DOHH2 (cell line): ENCODE measurements at regions not wholly inside any gene's neighbourhood (a gene's known extent, or its start where the extent isn't known, plus 50 kb on each side); places are given as distances from the start of the nearest gene placed in this dataset.

Experiments
- EZH2phosphoT487 ChIP-seq: fragments of 200-600 bp; sonication (generic); IDR thresholded peaks from 2 replicates; pipeline ENCODE4 v1.6.1; 2017; ENCODE audit warnings: borderline replicate concordance, mild to moderate bottlenecking, antibody characterized with exemption, low read length, moderate library complexity, mixed read lengths
- TF ChIP-seq, protein P1 (sequence below): fragments of 200-600 bp; sonication (generic); IDR thresholded peaks from one replicate; pipeline ENCODE4 v1.5.1; 2014; ENCODE audit warnings: antibody characterized with exemption, mild to moderate bottlenecking, low read depth, low read length; ENCODE audit not compliant: poor library complexity, severe bottlenecking

DNA sequence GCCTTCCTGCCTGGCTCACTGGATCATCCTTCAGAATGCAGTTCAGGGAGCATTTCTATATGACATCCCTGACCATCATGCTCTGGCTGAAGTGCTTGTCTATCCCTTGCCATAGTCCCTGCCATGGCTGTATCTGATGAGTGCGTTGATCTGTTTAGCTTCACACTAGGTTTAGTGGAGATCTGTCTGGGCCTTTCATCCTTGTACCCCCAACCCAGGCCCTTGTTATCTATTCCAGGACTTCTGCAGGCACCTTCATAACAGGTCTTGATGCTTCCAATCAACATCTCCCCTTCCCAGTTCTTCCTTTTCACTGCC, 102.4 kb downstream of the QRSL1 start:
- TF ChIP-seq, protein P1, sequence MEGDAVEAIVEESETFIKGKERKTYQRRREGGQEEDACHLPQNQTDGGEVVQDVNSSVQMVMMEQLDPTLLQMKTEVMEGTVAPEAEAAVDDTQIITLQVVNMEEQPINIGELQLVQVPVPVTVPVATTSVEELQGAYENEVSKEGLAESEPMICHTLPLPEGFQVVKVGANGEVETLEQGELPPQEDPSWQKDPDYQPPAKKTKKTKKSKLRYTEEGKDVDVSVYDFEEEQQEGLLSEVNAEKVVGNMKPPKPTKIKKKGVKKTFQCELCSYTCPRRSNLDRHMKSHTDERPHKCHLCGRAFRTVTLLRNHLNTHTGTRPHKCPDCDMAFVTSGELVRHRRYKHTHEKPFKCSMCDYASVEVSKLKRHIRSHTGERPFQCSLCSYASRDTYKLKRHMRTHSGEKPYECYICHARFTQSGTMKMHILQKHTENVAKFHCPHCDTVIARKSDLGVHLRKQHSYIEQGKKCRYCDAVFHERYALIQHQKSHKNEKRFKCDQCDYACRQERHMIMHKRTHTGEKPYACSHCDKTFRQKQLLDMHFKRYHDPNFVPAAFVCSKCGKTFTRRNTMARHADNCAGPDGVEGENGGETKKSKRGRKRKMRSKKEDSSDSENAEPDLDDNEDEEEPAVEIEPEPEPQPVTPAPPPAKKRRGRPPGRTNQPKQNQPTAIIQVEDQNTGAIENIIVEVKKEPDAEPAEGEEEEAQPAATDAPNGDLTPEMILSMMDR, result no peak
- no peak for TF ChIP-seq EZH2phosphoT487
